WERI-Rb-1 (cell line): ENCODE measurements at regions not wholly inside any gene's neighbourhood (a gene's known extent, or its start where the extent isn't known, plus 50 kb on each side); places are given as distances from the start of the nearest gene placed in this dataset.

ENCODE experiments used
- DNase-seq: peaks from one replicate; pipeline ENCODE4 v3.0.0-alpha.2; 2020
- H3K27ac ChIP-seq: fragments of 250-450 bp; sonication (Bioruptor Pico); 2 replicates; pipeline ENCODE4 v1.5.1; 2020; ENCODE audit warnings: mild to moderate bottlenecking, moderate library complexity
- H3K27me3 ChIP-seq: fragments of 250-450 bp; sonication (Bioruptor Pico); 2 replicates; pipeline ENCODE4 v1.5.1; 2021; ENCODE audit warnings: mild to moderate bottlenecking, low read depth, moderate library complexity; ENCODE audit not compliant: insufficient read depth, severe bottlenecking
- H3K36me3 ChIP-seq: fragments of 250-450 bp; sonication (Bioruptor Pico); 2 replicates; pipeline ENCODE4 v1.5.1; 2020; ENCODE audit warnings: mild to moderate bottlenecking, moderate library complexity
- H3K4me3 ChIP-seq: 2 replicates; pipeline ENCODE4 v1.5.1; 2011; ENCODE audit warnings: low read depth, mild to moderate bottlenecking, control low read depth, low read length
- H3K9me3 ChIP-seq: fragments of 250-450 bp; sonication (Bioruptor Pico); 2 replicates; pipeline ENCODE4 v1.5.1; 2021; ENCODE audit warnings: mild to moderate bottlenecking, moderate library complexity; ENCODE audit not compliant: severe bottlenecking
- TF ChIP-seq, protein P1 (sequence below): IDR thresholded peaks from 2 replicates; pipeline ENCODE4 v1.5.1; 2011; ENCODE audit warnings: low read depth, mild to moderate bottlenecking, control low read depth, inconsistent platforms, low read length

DNA sequence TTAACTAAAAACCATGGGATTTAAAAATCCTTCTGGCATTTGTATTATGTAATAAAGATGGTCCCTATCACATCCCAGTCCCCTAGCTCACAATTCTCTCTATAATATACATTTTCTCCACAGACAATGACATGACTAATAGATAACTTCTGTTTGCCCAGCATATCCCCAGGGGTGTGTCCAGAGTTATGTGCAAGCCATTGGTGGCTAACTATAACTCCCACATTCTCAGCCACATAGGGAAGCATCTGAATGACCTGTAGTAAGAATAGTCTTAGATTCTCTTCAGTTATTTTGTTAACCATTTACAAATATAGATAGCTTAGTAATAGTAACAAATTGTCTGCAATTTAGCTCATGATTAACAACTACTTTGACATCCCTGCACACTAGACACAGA, 52.2 kb upstream of the RBSN start:
- H3K36me3 ChIP-seq: no peaks in the 10 kb centered on the region
- no peaks in the 10 kb centered on the region for H3K9me3 ChIP-seq
- TF ChIP-seq, protein P1, sequence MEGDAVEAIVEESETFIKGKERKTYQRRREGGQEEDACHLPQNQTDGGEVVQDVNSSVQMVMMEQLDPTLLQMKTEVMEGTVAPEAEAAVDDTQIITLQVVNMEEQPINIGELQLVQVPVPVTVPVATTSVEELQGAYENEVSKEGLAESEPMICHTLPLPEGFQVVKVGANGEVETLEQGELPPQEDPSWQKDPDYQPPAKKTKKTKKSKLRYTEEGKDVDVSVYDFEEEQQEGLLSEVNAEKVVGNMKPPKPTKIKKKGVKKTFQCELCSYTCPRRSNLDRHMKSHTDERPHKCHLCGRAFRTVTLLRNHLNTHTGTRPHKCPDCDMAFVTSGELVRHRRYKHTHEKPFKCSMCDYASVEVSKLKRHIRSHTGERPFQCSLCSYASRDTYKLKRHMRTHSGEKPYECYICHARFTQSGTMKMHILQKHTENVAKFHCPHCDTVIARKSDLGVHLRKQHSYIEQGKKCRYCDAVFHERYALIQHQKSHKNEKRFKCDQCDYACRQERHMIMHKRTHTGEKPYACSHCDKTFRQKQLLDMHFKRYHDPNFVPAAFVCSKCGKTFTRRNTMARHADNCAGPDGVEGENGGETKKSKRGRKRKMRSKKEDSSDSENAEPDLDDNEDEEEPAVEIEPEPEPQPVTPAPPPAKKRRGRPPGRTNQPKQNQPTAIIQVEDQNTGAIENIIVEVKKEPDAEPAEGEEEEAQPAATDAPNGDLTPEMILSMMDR: no peak
- no peak for DNase-seq
- no peak overlapping the region for H3K4me3 ChIP-seq
- H3K27ac ChIP-seq: no peak overlapping the region
- H3K27me3 ChIP-seq: no peaks in the 10 kb centered on the region

DNA sequence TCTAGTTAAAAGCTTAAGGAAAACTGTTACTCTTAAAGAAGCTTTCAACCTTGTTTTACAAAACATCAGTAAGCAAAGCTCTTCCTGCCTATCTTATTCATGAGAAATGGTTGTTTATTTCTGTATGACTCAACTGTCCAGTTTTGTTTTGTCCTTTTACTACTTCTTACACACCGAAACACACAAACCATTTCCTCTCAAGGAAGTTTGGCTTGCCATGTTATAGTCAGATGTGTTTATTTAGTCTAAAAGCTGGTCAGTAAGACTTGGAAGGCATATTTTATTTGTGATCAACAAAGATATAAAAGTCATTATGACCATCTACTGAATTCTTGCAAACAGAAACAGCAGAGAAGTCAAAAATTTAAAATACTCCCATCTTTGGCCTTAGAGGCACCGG, 53.2 kb upstream of the RBSN start:
- Histone ChIP-seq H3K27me3 (no peaks in the 10 kb centered on the region), H3K4me3 (no peak overlapping the region), H3K27ac (no peak overlapping the region), H3K9me3 (no peaks in the 10 kb centered on the region), H3K36me3 (no peaks in the 10 kb centered on the region)
- no peak for DNase-seq
- TF ChIP-seq, protein P1: no peak

DNA sequence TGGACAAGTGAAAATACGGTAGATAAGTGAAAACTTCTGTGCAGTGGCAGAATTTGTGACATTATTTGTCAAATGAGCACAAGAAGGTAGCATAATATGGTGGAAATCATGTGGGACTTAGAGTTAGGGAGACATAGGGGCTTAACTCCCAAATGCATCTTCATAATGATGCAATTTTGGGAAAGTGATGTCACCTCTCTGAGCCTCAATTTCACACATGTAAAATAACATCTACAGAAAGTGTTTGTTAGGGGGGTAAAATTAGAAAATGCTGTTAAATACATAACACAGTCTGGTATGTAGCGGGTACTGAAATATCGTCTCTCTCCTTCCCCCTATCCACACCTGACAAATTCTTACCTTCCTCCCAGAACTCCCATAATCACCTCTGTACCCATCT, 52.9 kb upstream of the CAPN7 start:
- Histone ChIP-seq H3K27me3 (no peaks in the 10 kb centered on the region), H3K27ac (no peak overlapping the region), H3K4me3 (no peak overlapping the region), H3K36me3 (no peaks in the 10 kb centered on the region), H3K9me3 (peaks cover 4% of the 10 kb centered on the region)
- TF ChIP-seq, protein P1: no peak
- no peak for DNase-seq

DNA sequence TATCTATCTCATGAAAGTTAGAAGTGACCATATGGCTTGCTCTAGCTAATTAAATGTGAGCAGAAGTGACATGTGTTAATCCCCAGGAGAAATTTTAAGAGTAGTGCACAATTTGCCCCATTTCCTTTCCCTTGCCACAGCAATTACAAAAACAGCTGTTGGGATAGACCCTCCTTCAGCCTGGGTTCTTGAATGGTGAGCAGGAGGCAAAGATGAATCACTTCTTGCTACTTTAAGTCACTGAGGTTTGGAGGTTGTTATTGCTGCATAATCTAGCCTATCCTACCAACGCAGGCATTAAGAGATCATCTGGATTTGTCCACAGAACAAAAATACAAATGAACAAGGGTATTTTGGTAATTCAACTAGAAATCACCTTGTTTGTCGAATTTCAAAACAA, 51.7 kb upstream of the CAPN7 start:
- Histone ChIP-seq H3K36me3 (no peaks in the 10 kb centered on the region), H3K27me3 (no peaks in the 10 kb centered on the region), H3K9me3 (peaks cover 4% of the 10 kb centered on the region), H3K27ac (no peak overlapping the region), H3K4me3 (no peak overlapping the region)
- peak; percentile 16 for DNase-seq
- TF ChIP-seq, protein P1: no peak

- peaks cover 4% of the 10 kb centered on the region for H3K9me3 ChIP-seq
- no peak overlapping the region for H3K4me3 ChIP-seq
- no peaks in the 10 kb centered on the region for H3K36me3 ChIP-seq
- TF ChIP-seq, protein P1: no peak
- no peak overlapping the region for H3K27ac ChIP-seq
- H3K27me3 ChIP-seq: no peaks in the 10 kb centered on the region
- no peak for DNase-seq
Measured at GRCh38 chr3:15155840-15156360, 50.1 kb upstream of the CAPN7 start.
